K562 (cell line): ENCODE measurements at regions not wholly inside any gene's neighbourhood (a gene's known extent, or its start where the extent isn't known, plus 50 kb on each side); places are given as distances from the start of the nearest gene placed in this dataset.

Source experiments
- ARID1B ChIP-seq: fragments of 450-650 bp; IDR thresholded peaks from 2 replicates; pipeline ENCODE4 v1.6.1; 2016; ENCODE audit warnings: antibody characterized with exemption, mild to moderate bottlenecking, inconsistent platforms
- CBFA2T2 ChIP-seq: fragments of 450-650 bp; conservative IDR thresholded peaks from 2 replicates; pipeline ENCODE4 v1.6.1; 2017; ENCODE audit warnings: mild to moderate bottlenecking
- FOSL1 ChIP-seq: fragments of 200-800 bp; sonication (Bioruptor generic); conservative IDR thresholded peaks from 2 replicates; pipeline ENCODE4 v1.6.1; 2016; ENCODE audit warnings: missing genetic modification characterization, missing compliant biosample characterization
- HSF4 ChIP-seq: fragments of 250-450 bp; sonication (Bioruptor Pico); IDR thresholded peaks from 2 replicates; pipeline ENCODE4 v2.1.2; 2022; ENCODE audit warnings: mild to moderate bottlenecking, moderate library complexity, borderline replicate concordance
- IRF1 ChIP-seq: sonication (generic); formaldehyde crosslinking; IDR thresholded peaks from 2 replicates; pipeline ENCODE4 v1.8.0; 2022; ENCODE audit warnings: missing genetic modification reagents, mild to moderate bottlenecking, borderline replicate concordance
- KLF16 ChIP-seq: IDR thresholded peaks from 2 replicates; pipeline ENCODE4 v1.6.1; 2016; ENCODE audit warnings: antibody characterized with exemption
- MTA2 ChIP-seq: fragments of 450-650 bp; IDR thresholded peaks from 2 replicates; pipeline ENCODE4 v1.6.1; 2016; ENCODE audit warnings: low read depth
- TCF7 ChIP-seq: sonication (generic); IDR thresholded peaks from 2 replicates; pipeline ENCODE4 v1.6.1; 2016; ENCODE audit warnings: antibody characterized with exemption, borderline replicate concordance
- TEAD4 ChIP-seq, 2 experiments: sonication (generic) in 1 of 2; formaldehyde crosslinking in 1 of 2; IDR thresholded peaks; 2 replicates each; pipeline versions ENCODE4 v1.6.1 to v1.8.0; 2012 to 2022; ENCODE audit warnings: borderline replicate concordance in 1 of 2, inconsistent platforms in 1 of 2, low read length in 1 of 2, mild to moderate bottlenecking in 1 of 2, missing genetic modification reagents in 1 of 2
- ZFP1 ChIP-seq: fragments of 450-650 bp; formaldehyde crosslinking; IDR thresholded peaks from 2 replicates; pipeline ENCODE4 v1.4.0; 2020; ENCODE audit warnings: mild to moderate bottlenecking, mixed read lengths
- ZNF175 ChIP-seq: fragments of 200-800 bp; sonication (Bioruptor generic); IDR thresholded peaks from 2 replicates; pipeline ENCODE4 v1.6.1; 2016; ENCODE audit warnings: low read depth, mild to moderate bottlenecking, missing genetic modification characterization, missing compliant biosample characterization
- ZNF76 ChIP-seq: fragments of 250-450 bp; sonication (Bioruptor Pico); IDR thresholded peaks from 2 replicates; pipeline ENCODE4 v1.4.0; 2020; ENCODE audit warnings: mild to moderate bottlenecking, moderate library complexity, borderline replicate concordance
- TF ChIP-seq, protein P1 (sequence below), 2 experiments: fragments of 450-650 bp; IDR thresholded peaks; 2 replicates each; pipeline ENCODE4 v1.6.1; 2018; ENCODE audit warnings: mild to moderate bottlenecking in 2 of 2, low read depth in 1 of 2; ENCODE audit not compliant: partially characterized antibody in 2 of 2
- TF ChIP-seq, protein P2 (sequence below), 2 experiments: fragments of 450-650 bp; conservative IDR thresholded peaks; 2 replicates each; pipeline ENCODE4 v1.6.1; 2017; ENCODE audit warnings: mild to moderate bottlenecking in 2 of 2, moderate library complexity in 2 of 2
- TF ChIP-seq, protein P3 (sequence below), 2 experiments: IDR thresholded peaks in 1 of 2; conservative IDR thresholded peaks in 1 of 2; 2 replicates each; pipeline ENCODE4 v1.6.1; 2016; ENCODE audit warnings: low read depth in 2 of 2, mild to moderate bottlenecking in 1 of 2, missing compliant biosample characterization in 1 of 2, missing genetic modification characterization in 1 of 2, moderate library complexity in 1 of 2

DNA sequence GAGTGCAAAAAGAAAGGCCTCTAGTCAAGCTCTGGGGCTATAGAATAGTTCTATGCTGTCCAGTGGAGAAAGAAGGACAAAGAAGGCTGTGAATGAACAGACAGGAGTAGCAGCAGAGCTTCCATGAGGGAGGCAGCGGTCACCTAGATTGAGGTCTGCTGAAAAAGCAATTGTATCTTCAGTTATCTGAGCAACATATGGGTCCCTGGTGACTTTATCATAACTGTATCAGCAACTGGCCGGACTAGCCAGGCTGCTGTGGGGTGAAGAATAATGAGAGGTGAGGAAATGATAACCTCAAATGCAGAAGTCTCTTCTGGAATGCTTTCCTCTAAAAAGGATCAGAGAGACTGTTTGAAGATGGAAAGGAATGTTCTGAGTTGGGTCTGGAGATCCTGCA lies 971.3 kb upstream of the TMEM132C start (continued):
- TF ChIP-seq, protein P1, sequence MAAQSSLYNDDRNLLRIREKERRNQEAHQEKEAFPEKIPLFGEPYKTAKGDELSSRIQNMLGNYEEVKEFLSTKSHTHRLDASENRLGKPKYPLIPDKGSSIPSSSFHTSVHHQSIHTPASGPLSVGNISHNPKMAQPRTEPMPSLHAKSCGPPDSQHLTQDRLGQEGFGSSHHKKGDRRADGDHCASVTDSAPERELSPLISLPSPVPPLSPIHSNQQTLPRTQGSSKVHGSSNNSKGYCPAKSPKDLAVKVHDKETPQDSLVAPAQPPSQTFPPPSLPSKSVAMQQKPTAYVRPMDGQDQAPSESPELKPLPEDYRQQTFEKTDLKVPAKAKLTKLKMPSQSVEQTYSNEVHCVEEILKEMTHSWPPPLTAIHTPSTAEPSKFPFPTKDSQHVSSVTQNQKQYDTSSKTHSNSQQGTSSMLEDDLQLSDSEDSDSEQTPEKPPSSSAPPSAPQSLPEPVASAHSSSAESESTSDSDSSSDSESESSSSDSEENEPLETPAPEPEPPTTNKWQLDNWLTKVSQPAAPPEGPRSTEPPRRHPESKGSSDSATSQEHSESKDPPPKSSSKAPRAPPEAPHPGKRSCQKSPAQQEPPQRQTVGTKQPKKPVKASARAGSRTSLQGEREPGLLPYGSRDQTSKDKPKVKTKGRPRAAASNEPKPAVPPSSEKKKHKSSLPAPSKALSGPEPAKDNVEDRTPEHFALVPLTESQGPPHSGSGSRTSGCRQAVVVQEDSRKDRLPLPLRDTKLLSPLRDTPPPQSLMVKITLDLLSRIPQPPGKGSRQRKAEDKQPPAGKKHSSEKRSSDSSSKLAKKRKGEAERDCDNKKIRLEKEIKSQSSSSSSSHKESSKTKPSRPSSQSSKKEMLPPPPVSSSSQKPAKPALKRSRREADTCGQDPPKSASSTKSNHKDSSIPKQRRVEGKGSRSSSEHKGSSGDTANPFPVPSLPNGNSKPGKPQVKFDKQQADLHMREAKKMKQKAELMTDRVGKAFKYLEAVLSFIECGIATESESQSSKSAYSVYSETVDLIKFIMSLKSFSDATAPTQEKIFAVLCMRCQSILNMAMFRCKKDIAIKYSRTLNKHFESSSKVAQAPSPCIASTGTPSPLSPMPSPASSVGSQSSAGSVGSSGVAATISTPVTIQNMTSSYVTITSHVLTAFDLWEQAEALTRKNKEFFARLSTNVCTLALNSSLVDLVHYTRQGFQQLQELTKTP (IDR thresholded peaks at IDR 0.05; ENCODE audit: low read depth in 1 of 2, partially characterized antibody in 2 of 2) = no peak
- TF ChIP-seq HSF4 (CRISPR knock-in tag) (no peak), ZNF175 (CRISPR knock-in tag) (no peak), FOSL1 (tag) (no peak), ARID1B (peak; percentile 50), CBFA2T2 (peak; percentile 38), TCF7 (no peak), KLF16 (0 out of 2 replicates have a peak, but pooled peaks have one; percentile 10), ZFP1 (CRISPR knock-in tag) (no peak), TEAD4 (IDR thresholded peaks at IDR 0.05; ENCODE audit: low read length) (peak; percentile 60; the same call in 1 of the 2 replicates), TEAD4 (CRISPR knock-in tag; IDR thresholded peaks at IDR 0.05; ENCODE audit: borderline replicate concordance) (no peak), ZNF76 (CRISPR knock-in tag) (no peak), MTA2 (0 out of 2 replicates have a peak, but pooled peaks have one; percentile 29), IRF1 (CRISPR knock-in tag) (no peak)
- TF ChIP-seq, protein P2, sequence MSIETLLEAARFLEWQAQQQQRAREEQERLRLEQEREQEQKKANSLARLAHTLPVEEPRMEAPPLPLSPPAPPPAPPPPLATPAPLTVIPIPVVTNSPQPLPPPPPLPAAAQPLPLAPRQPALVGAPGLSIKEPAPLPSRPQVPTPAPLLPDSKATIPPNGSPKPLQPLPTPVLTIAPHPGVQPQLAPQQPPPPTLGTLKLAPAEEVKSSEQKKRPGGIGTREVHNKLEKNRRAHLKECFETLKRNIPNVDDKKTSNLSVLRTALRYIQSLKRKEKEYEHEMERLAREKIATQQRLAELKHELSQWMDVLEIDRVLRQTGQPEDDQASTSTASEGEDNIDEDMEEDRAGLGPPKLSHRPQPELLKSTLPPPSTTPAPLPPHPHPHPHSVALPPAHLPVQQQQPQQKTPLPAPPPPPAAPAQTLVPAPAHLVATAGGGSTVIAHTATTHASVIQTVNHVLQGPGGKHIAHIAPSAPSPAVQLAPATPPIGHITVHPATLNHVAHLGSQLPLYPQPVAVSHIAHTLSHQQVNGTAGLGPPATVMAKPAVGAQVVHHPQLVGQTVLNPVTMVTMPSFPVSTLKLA (conservative IDR thresholded peaks at IDR 0.05) = no peak
- TF ChIP-seq, protein P3, sequence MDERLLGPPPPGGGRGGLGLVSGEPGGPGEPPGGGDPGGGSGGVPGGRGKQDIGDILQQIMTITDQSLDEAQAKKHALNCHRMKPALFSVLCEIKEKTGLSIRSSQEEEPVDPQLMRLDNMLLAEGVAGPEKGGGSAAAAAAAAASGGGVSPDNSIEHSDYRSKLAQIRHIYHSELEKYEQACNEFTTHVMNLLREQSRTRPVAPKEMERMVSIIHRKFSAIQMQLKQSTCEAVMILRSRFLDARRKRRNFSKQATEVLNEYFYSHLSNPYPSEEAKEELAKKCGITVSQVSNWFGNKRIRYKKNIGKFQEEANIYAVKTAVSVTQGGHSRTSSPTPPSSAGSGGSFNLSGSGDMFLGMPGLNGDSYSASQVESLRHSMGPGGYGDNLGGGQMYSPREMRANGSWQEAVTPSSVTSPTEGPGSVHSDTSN (CRISPR knock-in tag; IDR thresholded peaks at IDR 0.05; ENCODE audit: low read depth) = no peak
- TF ChIP-seq, protein P3 (tag; conservative IDR thresholded peaks at IDR 0.05; ENCODE audit: low read depth) = no peak
